Smooth muscle cell (in vitro differentiated cells): ENCODE measurements at regions not wholly inside any gene's neighbourhood (a gene's known extent, or its start where the extent isn't known, plus 50 kb on each side); places are given as distances from the start of the nearest gene placed in this dataset.

Experiments
- DNase-seq: peaks from one replicate; lab custom pipeline; 2025; ENCODE audit not compliant: unreplicated experiment; lab: John Stamatoyannopoulos, UW
- H2AFZ ChIP-seq: fragments of 200-600 bp; sonication (generic); 2 replicates; pipeline ENCODE4 v1.6.0; 2016; ENCODE audit warnings: antibody characterized with exemption, low read depth, mild to moderate bottlenecking
- H3F3A ChIP-seq: fragments of 200-600 bp; sonication (generic); 2 replicates; pipeline ENCODE4 v1.6.0; 2017; ENCODE audit warnings: antibody characterized with exemption, low read depth
- H3K27ac ChIP-seq: fragments of 200-600 bp; sonication (generic); 2 replicates; pipeline ENCODE4 v1.5.1; 2016; ENCODE audit warnings: low read depth, mild to moderate bottlenecking
- H3K27me3 ChIP-seq: fragments of 200-600 bp; sonication (generic); 2 replicates; pipeline ENCODE4 v1.6.1; 2016; ENCODE audit warnings: low read depth, mild to moderate bottlenecking
- H3K36me3 ChIP-seq: fragments of 200-600 bp; sonication (generic); 2 replicates; pipeline ENCODE4 v1.5.1; 2016; ENCODE audit warnings: low read depth
- H3K4me1 ChIP-seq: fragments of 200-600 bp; sonication (generic); 2 replicates; pipeline ENCODE4 v1.5.1; 2016; ENCODE audit warnings: low read depth
- H3K4me2 ChIP-seq: fragments of 200-600 bp; sonication (generic); 2 replicates; pipeline ENCODE4 v1.6.0; 2016; ENCODE audit warnings: mild to moderate bottlenecking
- H3K4me3 ChIP-seq: fragments of 200-600 bp; sonication (generic); 2 replicates; pipeline ENCODE4 v1.5.1; 2016; ENCODE audit warnings: mild to moderate bottlenecking
- H3K79me2 ChIP-seq: fragments of 200-600 bp; sonication (generic); 2 replicates; pipeline ENCODE4 v1.6.0; 2016; ENCODE audit warnings: low read depth, mild to moderate bottlenecking
- H3K9ac ChIP-seq: fragments of 200-600 bp; sonication (generic); 2 replicates; pipeline ENCODE4 v1.6.0; 2016; ENCODE audit warnings: low read depth
- H3K9me3 ChIP-seq: fragments of 200-600 bp; sonication (generic); replicated peaks from 2 replicates; pipeline ENCODE4 v1.5.1; 2016; ENCODE audit warnings: low read depth
- H4K20me1 ChIP-seq: fragments of 200-600 bp; sonication (generic); 2 replicates; pipeline ENCODE4 v1.6.0; 2016; ENCODE audit warnings: low read depth
- WGBS: methylation state at CpG from one replicate; pipeline ENCODE4 v1.1.7; 2016; ENCODE audit warnings: low lambda C conversion rate; 5-methylcytosine and 5-hydroxymethylcytosine counted together
- TF ChIP-seq, protein P1 (sequence below): fragments of 200-600 bp; sonication (generic); IDR thresholded peaks from 2 replicates; pipeline ENCODE4 v1.5.1; 2017; ENCODE audit warnings: borderline replicate concordance, mild to moderate bottlenecking, antibody characterized with exemption; ENCODE audit not compliant: insufficient read depth, poor library complexity, severe bottlenecking

DNA sequence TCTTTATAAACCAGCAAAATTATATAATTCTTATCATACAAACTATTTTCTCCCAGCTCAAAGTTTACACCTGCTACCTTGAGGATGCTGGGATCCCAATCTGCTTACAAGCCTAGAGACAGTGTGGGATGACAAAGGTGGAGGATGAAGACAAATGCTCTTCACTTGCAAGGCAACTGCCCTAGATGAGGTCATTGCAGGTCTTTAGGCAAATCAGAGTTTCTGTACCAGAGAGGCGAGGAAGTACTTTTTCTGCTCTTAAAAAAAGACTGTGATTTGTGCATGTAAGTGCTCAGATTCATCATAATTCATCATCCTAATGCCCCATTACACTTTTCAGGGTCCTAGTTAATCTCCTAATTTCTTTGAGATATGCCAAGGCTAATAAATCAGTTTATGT is 376.1 kb downstream of the ZPLD1 start:
- Histone ChIP-seq H3K36me3 (no peaks in the 10 kb centered on the region), H4K20me1 (no peaks in the 10 kb centered on the region), H3K4me2 (no peak overlapping the region), H3F3A (no peaks in the 10 kb centered on the region), H3K27ac (no peak overlapping the region), H3K79me2 (no peaks in the 10 kb centered on the region), H3K4me3 (no peak overlapping the region), H2AFZ (no peak overlapping the region), H3K9me3 (no peaks in the 10 kb centered on the region), H3K27me3 (no peaks in the 10 kb centered on the region), H3K9ac (no peak overlapping the region), H3K4me1 (no peaks in the 10 kb centered on the region)
- no peak for DNase-seq
- TF ChIP-seq, protein P1, sequence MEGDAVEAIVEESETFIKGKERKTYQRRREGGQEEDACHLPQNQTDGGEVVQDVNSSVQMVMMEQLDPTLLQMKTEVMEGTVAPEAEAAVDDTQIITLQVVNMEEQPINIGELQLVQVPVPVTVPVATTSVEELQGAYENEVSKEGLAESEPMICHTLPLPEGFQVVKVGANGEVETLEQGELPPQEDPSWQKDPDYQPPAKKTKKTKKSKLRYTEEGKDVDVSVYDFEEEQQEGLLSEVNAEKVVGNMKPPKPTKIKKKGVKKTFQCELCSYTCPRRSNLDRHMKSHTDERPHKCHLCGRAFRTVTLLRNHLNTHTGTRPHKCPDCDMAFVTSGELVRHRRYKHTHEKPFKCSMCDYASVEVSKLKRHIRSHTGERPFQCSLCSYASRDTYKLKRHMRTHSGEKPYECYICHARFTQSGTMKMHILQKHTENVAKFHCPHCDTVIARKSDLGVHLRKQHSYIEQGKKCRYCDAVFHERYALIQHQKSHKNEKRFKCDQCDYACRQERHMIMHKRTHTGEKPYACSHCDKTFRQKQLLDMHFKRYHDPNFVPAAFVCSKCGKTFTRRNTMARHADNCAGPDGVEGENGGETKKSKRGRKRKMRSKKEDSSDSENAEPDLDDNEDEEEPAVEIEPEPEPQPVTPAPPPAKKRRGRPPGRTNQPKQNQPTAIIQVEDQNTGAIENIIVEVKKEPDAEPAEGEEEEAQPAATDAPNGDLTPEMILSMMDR = no peak
- WGBS = 81% methylated on average over 1 of the region's 1 CpG

GRCh38 chr3:102826636-102827035 is 391.8 kb downstream of the ZPLD1 start:
- H3K9me3 ChIP-seq = no peaks in the 10 kb centered on the region
- H3K4me2 ChIP-seq = no peak overlapping the region
- no peaks in the 10 kb centered on the region for H3F3A ChIP-seq
- H3K27ac ChIP-seq = no peak overlapping the region
- H3K9ac ChIP-seq = no peak overlapping the region
- H3K4me3 ChIP-seq = no peak overlapping the region
- no peaks in the 10 kb centered on the region for H4K20me1 ChIP-seq
- H3K36me3 ChIP-seq = no peaks in the 10 kb centered on the region
- WGBS = 90% methylated on average over 3 of the region's 3 CpGs
- H2AFZ ChIP-seq = no peak overlapping the region
- no peaks in the 10 kb centered on the region for H3K27me3 ChIP-seq
- H3K79me2 ChIP-seq = no peaks in the 10 kb centered on the region
- DNase-seq = no peak
- no peaks in the 10 kb centered on the region for H3K4me1 ChIP-seq
- TF ChIP-seq, protein P1 = no peak

GRCh38 chr3:102827386-102827785 is 392.6 kb downstream of the ZPLD1 start:
- H3K9ac ChIP-seq = no peak overlapping the region
- TF ChIP-seq, protein P1 = no peak
- DNase-seq = no peak
- no peaks in the 10 kb centered on the region for H3K27me3 ChIP-seq
- no peak overlapping the region for H3K27ac ChIP-seq
- H3K4me1 ChIP-seq = no peaks in the 10 kb centered on the region
- H4K20me1 ChIP-seq = no peaks in the 10 kb centered on the region
- H3K4me3 ChIP-seq = no peak overlapping the region
- no peak overlapping the region for H2AFZ ChIP-seq
- no peaks in the 10 kb centered on the region for H3K79me2 ChIP-seq
- no peak overlapping the region for H3K4me2 ChIP-seq
- no peaks in the 10 kb centered on the region for H3K9me3 ChIP-seq
- H3K36me3 ChIP-seq = no peaks in the 10 kb centered on the region
- H3F3A ChIP-seq = no peaks in the 10 kb centered on the region

- no peaks in the 10 kb centered on the region for H3K4me1 ChIP-seq
- H3K4me2 ChIP-seq = no peak overlapping the region
- TF ChIP-seq, protein P1 = no peak
- DNase-seq = no peak
- WGBS = 92% methylated on average over 4 of the region's 4 CpGs
- no peaks in the 10 kb centered on the region for H3K79me2 ChIP-seq
- H3K27ac ChIP-seq = no peak overlapping the region
- no peaks in the 10 kb centered on the region for H3K27me3 ChIP-seq
- no peaks in the 10 kb centered on the region for H3K9me3 ChIP-seq
- H4K20me1 ChIP-seq = no peaks in the 10 kb centered on the region
- H3K4me3 ChIP-seq = no peak overlapping the region
- no peak overlapping the region for H2AFZ ChIP-seq
- H3F3A ChIP-seq = no peaks in the 10 kb centered on the region
- no peaks in the 10 kb centered on the region for H3K36me3 ChIP-seq
- H3K9ac ChIP-seq = no peak overlapping the region
Observed at GRCh38 chr3:102830415-102830814, 395.6 kb downstream of the ZPLD1 start.
